H1 (cell line): ENCODE measurements at regions not wholly inside any gene's neighbourhood (a gene's known extent, or its start where the extent isn't known, plus 50 kb on each side); places are given as distances from the start of the nearest gene placed in this dataset.

Experiments used
- CTCF ChIA-PET: fragments of 300-600 bp; sonication (Branson Sonifier 250); formaldehyde crosslinking; loops from one replicate; lab custom pipeline; 2021; ENCODE audit not compliant: partially characterized antibody; lab: Charles Lee
- POLR2A ChIA-PET: fragments of 300-600 bp; sonication (Branson Sonifier 250); formaldehyde crosslinking; loops from one replicate; lab custom pipeline; 2021; ENCODE audit warnings: inconsistent platforms; ENCODE audit not compliant: partially characterized antibody; lab: Charles Lee
- DNase-seq, 2 experiments: peaks; one replicate each; pipeline versions ENCODE4 v3.0.0 to v3.0.0-alpha.2; 2010 to 2022; ENCODE audit warnings: low spot score in 2 of 2, low read depth in 1 of 2, mixed read lengths in 1 of 2
- FAIRE-seq: peaks from 2 replicates; lab custom pipeline; 2011; peaks lifted over from hg19 to GRCh38; lab: Jason Lieb, UNC
- H2AFZ ChIP-seq: 2 replicates; pipeline ENCODE4 v1.8.1; 2012; ENCODE audit warnings: low read length, inconsistent platforms
- H2AK5ac ChIP-seq: 2 replicates; pipeline ENCODE4 v1.6.1; 2013; ENCODE audit warnings: low read depth, low read length
- H2BK120ac ChIP-seq: replicated peaks from 2 replicates; pipeline ENCODE3; 2013; ENCODE audit warnings: low read depth, low read length, inconsistent platforms
- H2BK12ac ChIP-seq: 2 replicates; pipeline ENCODE4 v1.6.1; 2013; ENCODE audit warnings: low read depth, low read length
- H2BK15ac ChIP-seq: 2 replicates; pipeline ENCODE4 v1.6.1; 2013; ENCODE audit warnings: low read length
- H2BK20ac ChIP-seq: 2 replicates; pipeline ENCODE4 v1.6.1; 2013; ENCODE audit warnings: low read length
- H2BK5ac ChIP-seq: 2 replicates; pipeline ENCODE4 v1.6.1; 2013; ENCODE audit warnings: low read depth, low read length
- H3K14ac ChIP-seq: 2 replicates; pipeline ENCODE4 v1.6.1; 2013; ENCODE audit warnings: inconsistent platforms; ENCODE audit not compliant: insufficient read length
- H3K18ac ChIP-seq: 2 replicates; pipeline ENCODE4 v1.6.1; 2013; ENCODE audit warnings: low read length; ENCODE audit errors: extremely low read depth
- H3K23ac ChIP-seq: 2 replicates; pipeline ENCODE4 v1.6.1; 2013; ENCODE audit warnings: inconsistent platforms; ENCODE audit not compliant: insufficient read length
- H3K23me2 ChIP-seq: 2 replicates; pipeline ENCODE4 v1.6.1; 2013; ENCODE audit warnings: low read depth, low read length
- H3K27ac ChIP-seq: 2 replicates; pipeline ENCODE4 v1.6.1; 2011; ENCODE audit warnings: low read depth, low read length, inconsistent platforms
- H3K27me3 ChIP-seq, 4 experiments: replicated peaks in 1 of 4; 1 replicate in 1 of 4; 2 replicates in 3 of 4; pipeline versions ENCODE4 v1.6.1 to v1.8.1; 2011 to 2013; ENCODE audit warnings: low read length in 3 of 4, mild to moderate bottlenecking in 3 of 4, inconsistent platforms in 2 of 4, mixed read lengths in 2 of 4, moderate library complexity in 1 of 4; ENCODE audit not compliant: control insufficient read depth in 3 of 4, insufficient read depth in 3 of 4; ENCODE audit errors: extremely low read depth in 1 of 4
- H3K36me3 ChIP-seq, 4 experiments: 2 replicates each; pipeline versions ENCODE4 v1.6.1 to v1.8.1; 2011 to 2013; ENCODE audit warnings: mild to moderate bottlenecking in 4 of 4, low read length in 3 of 4, moderate library complexity in 2 of 4, control low read depth in 1 of 4, inconsistent platforms in 1 of 4; ENCODE audit not compliant: insufficient read depth in 4 of 4, control insufficient read depth in 2 of 4
- H3K4ac ChIP-seq: replicated peaks from 2 replicates; pipeline ENCODE3; 2013; ENCODE audit warnings: low read length, low read depth, mixed read lengths, inconsistent platforms; ENCODE audit not compliant: insufficient read length
- H3K4me1 ChIP-seq, 4 experiments: replicated peaks in 1 of 4; 1 replicate in 1 of 4; 2 replicates in 3 of 4; pipeline versions ENCODE4 v1.6.1 to v1.8.1; 2011 to 2013; ENCODE audit warnings: low read length in 3 of 4, inconsistent platforms in 2 of 4, mixed read lengths in 1 of 4; ENCODE audit not compliant: insufficient read depth in 4 of 4, control insufficient read depth in 3 of 4
- H3K4me2 ChIP-seq, 2 experiments: 2 replicates each; pipeline versions ENCODE4 v1.6.1 to v1.8.1; 2011 to 2013; ENCODE audit warnings: low read depth in 2 of 2, low read length in 2 of 2, control low read depth in 1 of 2, inconsistent platforms in 1 of 2, mild to moderate bottlenecking in 1 of 2; ENCODE audit not compliant: insufficient read depth in 1 of 2
- H3K4me3 ChIP-seq, 4 experiments: fragments of 200-600, 300-600 bp in 1 of 4; sonication (generic), shearing (Covaris generic), sonication (Bioruptor Twin) in 1 of 4; 2 replicates each; pipeline versions ENCODE4 v1.5.1 to v1.8.1; 2011 to 2016; ENCODE audit warnings: low read length in 4 of 4, low read depth in 3 of 4, control low read depth in 2 of 4, inconsistent platforms in 2 of 4, mild to moderate bottlenecking in 2 of 4, mixed read lengths in 1 of 4, moderate library complexity in 1 of 4; ENCODE audit not compliant: insufficient read depth in 2 of 4; ENCODE audit errors: extremely low read depth in 1 of 4
- H3K56ac ChIP-seq: replicated peaks from 2 replicates; pipeline ENCODE3; 2013; ENCODE audit warnings: low read depth, mild to moderate bottlenecking, mixed read lengths, low read length, inconsistent platforms; ENCODE audit not compliant: insufficient read length
- H3K79me1 ChIP-seq: 2 replicates; pipeline ENCODE4 v1.6.1; 2013; ENCODE audit warnings: low read depth, low read length, control low read depth
- H3K79me2 ChIP-seq, 2 experiments: 2 replicates each; pipeline versions ENCODE4 v1.6.1 to v1.8.1; 2012 to 2013; ENCODE audit warnings: low read length in 2 of 2, mild to moderate bottlenecking in 2 of 2, inconsistent platforms in 1 of 2; ENCODE audit not compliant: insufficient read depth in 2 of 2, control insufficient read depth in 1 of 2
- H3K9ac ChIP-seq, 4 experiments: replicated peaks in 1 of 4; 1 replicate in 1 of 4; 2 replicates in 3 of 4; pipeline versions ENCODE4 v1.6.1 to v1.8.1; 2011 to 2013; ENCODE audit warnings: low read depth in 3 of 4, low read length in 3 of 4, control low read depth in 2 of 4, mild to moderate bottlenecking in 2 of 4, moderate library complexity in 2 of 4, inconsistent platforms in 1 of 4; ENCODE audit errors: extremely low read depth in 1 of 4
- H3K9me3 ChIP-seq, 2 experiments: 2 replicates each; pipeline versions ENCODE4 v1.6.1 to v1.8.1; 2012 to 2013; ENCODE audit warnings: mild to moderate bottlenecking in 2 of 2, moderate library complexity in 2 of 2, control low read depth in 1 of 2, inconsistent platforms in 1 of 2, low read depth in 1 of 2, low read length in 1 of 2, mixed read lengths in 1 of 2; ENCODE audit not compliant: insufficient read depth in 2 of 2
- H4K20me1 ChIP-seq, 2 experiments: replicated peaks in 1 of 2; 2 replicates each; pipeline versions ENCODE3 to v1.8.1; 2011 to 2013; ENCODE audit warnings: inconsistent platforms in 2 of 2, low read length in 2 of 2, mild to moderate bottlenecking in 1 of 2; ENCODE audit not compliant: insufficient read depth in 2 of 2, control insufficient read depth in 1 of 2
- H4K5ac ChIP-seq: 2 replicates; pipeline ENCODE4 v1.6.1; 2013; ENCODE audit warnings: low read length, low read depth, mixed read lengths, inconsistent platforms; ENCODE audit not compliant: insufficient read length
- H4K8ac ChIP-seq: 2 replicates; pipeline ENCODE4 v1.8.0; 2013; ENCODE audit warnings: mild to moderate bottlenecking, moderate library complexity, low read length, inconsistent platforms; ENCODE audit not compliant: insufficient read depth; ENCODE audit errors: extremely low read depth
- H4K91ac ChIP-seq: replicated peaks from 2 replicates; pipeline ENCODE3; 2013; ENCODE audit warnings: low read length, mixed read lengths, inconsistent platforms; ENCODE audit not compliant: insufficient read length
- ASH2L ChIP-seq: fragments of 200-600, 300-600 bp; sonication (generic); IDR thresholded peaks from one replicate; pipeline ENCODE4 v1.7.1; 2017; ENCODE audit warnings: low read length
- CEBPB ChIP-seq: IDR thresholded peaks from 2 replicates; pipeline ENCODE4 v1.6.1; 2012; ENCODE audit warnings: low read depth, low read length
- CREB1 ChIP-seq: IDR thresholded peaks from 2 replicates; pipeline ENCODE4 v1.6.1; 2012; ENCODE audit warnings: inconsistent platforms
- EGR1 ChIP-seq: IDR thresholded peaks from 2 replicates; pipeline ENCODE4 v1.6.1; 2011; ENCODE audit warnings: low read depth, low read length, borderline replicate concordance
- EZH2 ChIP-seq: fragments of 200-600 bp; sonication (generic); IDR thresholded peaks from 2 replicates; pipeline ENCODE4 v1.7.1; 2012; ENCODE audit warnings: low read depth, mild to moderate bottlenecking, moderate library complexity, low read length, inconsistent platforms; ENCODE audit not compliant: severe bottlenecking
- NRF1 ChIP-seq: IDR thresholded peaks from 2 replicates; pipeline ENCODE4 v1.6.1; 2011; ENCODE audit warnings: mild to moderate bottlenecking, low read depth, low read length, improper control_type of control experiment
- PHF8 ChIP-seq: fragments of 200-600 bp; sonication (generic); conservative IDR thresholded peaks from 2 replicates; pipeline ENCODE4 v1.7.1; 2012; ENCODE audit warnings: low read depth, mild to moderate bottlenecking, inconsistent platforms, low read length, moderate library complexity
- RFX5 ChIP-seq: IDR thresholded peaks from 2 replicates; pipeline ENCODE4 v1.6.1; 2011; ENCODE audit warnings: low read depth, low read length, improper control_type of control experiment, borderline replicate concordance
- RXRA ChIP-seq: IDR thresholded peaks from 2 replicates; pipeline ENCODE4 v1.6.1; 2011; ENCODE audit warnings: low read depth, mild to moderate bottlenecking, low read length, moderate library complexity; ENCODE audit not compliant: insufficient read depth
- SIX5 ChIP-seq: IDR thresholded peaks from 2 replicates; pipeline ENCODE4 v1.6.1; 2011; ENCODE audit warnings: mild to moderate bottlenecking, low read depth, low read length
- SRF ChIP-seq: IDR thresholded peaks from 2 replicates; pipeline ENCODE4 v1.6.1; 2011; ENCODE audit warnings: mild to moderate bottlenecking, low read depth, low read length, moderate library complexity
- TAF7 ChIP-seq: optimal IDR thresholded peaks from 2 replicates; pipeline ENCODE3; 2011; ENCODE audit warnings: low read depth, mild to moderate bottlenecking, inconsistent platforms, low read length, moderate library complexity, borderline replicate concordance
- TBP ChIP-seq: IDR thresholded peaks from 2 replicates; pipeline ENCODE4 v1.6.1; 2011; ENCODE audit warnings: low read depth, low read length, improper control_type of control experiment
- WGBS, 2 experiments: shearing (Covaris generic) in 1 of 2; methylation state at CpG; one replicate each; pipeline versions ENCODE4 v1.1.6 to v1.1.7; 2013 to 2015; ENCODE audit warnings: low lambda C conversion rate in 2 of 2, mixed read lengths in 2 of 2, inconsistent platforms in 1 of 2, low coverage in 1 of 2, missing lambda C conversion rate in 1 of 2; ENCODE audit not compliant: insufficient replicate concordance in 2 of 2, insufficient coverage in 1 of 2, insufficient read length in 1 of 2; ENCODE audit errors: extremely low coverage in 1 of 2, missing lambda C conversion rate in 1 of 2; 5-methylcytosine and 5-hydroxymethylcytosine counted together
- TF ChIP-seq, protein P1 (sequence below): IDR thresholded peaks from 2 replicates; pipeline ENCODE4 v1.6.1; 2012; ENCODE audit warnings: inconsistent platforms
- TF ChIP-seq, protein P2 (sequence below): IDR thresholded peaks from 2 replicates; pipeline ENCODE4 v1.6.1; 2011; ENCODE audit warnings: low read length, improper control_type of control experiment

DNA sequence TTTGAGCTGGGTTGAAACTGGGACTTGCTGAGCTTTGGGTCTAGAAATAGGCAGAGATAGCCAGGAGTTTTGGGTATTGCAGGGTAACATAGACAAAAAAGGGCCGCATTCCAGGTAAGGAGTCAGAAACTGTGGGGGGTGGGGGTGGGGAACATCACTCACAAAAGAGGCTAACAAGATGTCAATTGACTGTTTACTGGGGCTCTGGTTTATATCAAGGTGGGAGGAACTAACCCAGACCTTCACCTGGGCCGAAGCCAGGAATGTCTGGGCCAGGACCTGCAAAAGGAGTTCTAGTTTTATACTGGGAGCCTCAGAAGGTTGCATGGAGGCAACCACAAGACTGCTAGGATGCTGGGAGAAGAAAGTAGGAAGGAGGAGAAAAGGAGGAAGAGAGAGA, 154.4 kb downstream of the EMP1 start:
- no peaks in the 10 kb centered on the region for H3K4me1 ChIP-seq
- no peaks in the 10 kb centered on the region for H4K20me1 ChIP-seq
- H3K9ac ChIP-seq, result no peak overlapping the region
- H2BK15ac ChIP-seq, result no peak overlapping the region
- no peak overlapping the region for H3K4me3 ChIP-seq
- H3K4me2 ChIP-seq, result no peak overlapping the region
- no peak overlapping the region for H3K18ac ChIP-seq
- H3K9me3 ChIP-seq, result no peaks in the 10 kb centered on the region
- FAIRE-seq, result no peak
- no peak overlapping the region for H3K4ac ChIP-seq
- H3K36me3 ChIP-seq, result no peaks in the 10 kb centered on the region
- peaks cover 1% of the 10 kb centered on the region; the same call in 1 of the 2 replicates for H3K23me2 ChIP-seq
- no peak overlapping the region for H2AFZ ChIP-seq
- no peaks in the 10 kb centered on the region for H3K27me3 ChIP-seq
- no peak overlapping the region for H3K56ac ChIP-seq
- no peaks in the 10 kb centered on the region for H3K79me2 ChIP-seq
- CTCF ChIA-PET, result interaction anchor here (0.6 to 1.6 kb wide), 5 partner anchors 9 to 502 kb away, joined by 3 to 8 read pairs (median 4); no protein-coding TSS in a partner anchor
- 100% methylated on average over 2 of the region's 2 CpGs; no CpG with 5 or more reads in 1 of the 2 experiments for WGBS, 2 experiments
- no peak overlapping the region for H2BK12ac ChIP-seq
- DNase-seq, result no peak
- H2BK20ac ChIP-seq, result no peak overlapping the region
- no peak overlapping the region for H3K23ac ChIP-seq
- H4K8ac ChIP-seq, result no peak overlapping the region
- H3K27ac ChIP-seq, result no peak overlapping the region
- H3K79me1 ChIP-seq, result no peaks in the 10 kb centered on the region
- no peak overlapping the region for H4K91ac ChIP-seq
- no peak overlapping the region for H2AK5ac ChIP-seq
- H3K14ac ChIP-seq, result no peak overlapping the region
- no peak overlapping the region for H2BK5ac ChIP-seq
- H4K5ac ChIP-seq, result no peak overlapping the region
- no peak overlapping the region for H2BK120ac ChIP-seq
- POLR2A ChIA-PET, result interaction anchor here (0.6 kb wide), 1 partner anchor 68 kb away, joined by 3 read pairs; no protein-coding TSS in a partner anchor
- TF ChIP-seq CREB1, result no peak
- TF ChIP-seq TBP, result no peak
- TF ChIP-seq, protein P1, sequence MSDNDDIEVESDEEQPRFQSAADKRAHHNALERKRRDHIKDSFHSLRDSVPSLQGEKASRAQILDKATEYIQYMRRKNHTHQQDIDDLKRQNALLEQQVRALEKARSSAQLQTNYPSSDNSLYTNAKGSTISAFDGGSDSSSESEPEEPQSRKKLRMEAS, result no peak
- TF ChIP-seq PHF8, result no peak
- no peak for TF ChIP-seq NRF1
- TF ChIP-seq RXRA, result no peak
- no peak for TF ChIP-seq TAF7
- no peak for TF ChIP-seq SIX5
- TF ChIP-seq CEBPB, result no peak
- TF ChIP-seq SRF, result no peak
- TF ChIP-seq, protein P2, sequence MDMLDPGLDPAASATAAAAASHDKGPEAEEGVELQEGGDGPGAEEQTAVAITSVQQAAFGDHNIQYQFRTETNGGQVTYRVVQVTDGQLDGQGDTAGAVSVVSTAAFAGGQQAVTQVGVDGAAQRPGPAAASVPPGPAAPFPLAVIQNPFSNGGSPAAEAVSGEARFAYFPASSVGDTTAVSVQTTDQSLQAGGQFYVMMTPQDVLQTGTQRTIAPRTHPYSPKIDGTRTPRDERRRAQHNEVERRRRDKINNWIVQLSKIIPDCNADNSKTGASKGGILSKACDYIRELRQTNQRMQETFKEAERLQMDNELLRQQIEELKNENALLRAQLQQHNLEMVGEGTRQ, result no peak
- TF ChIP-seq RFX5, result no peak
- no peak for TF ChIP-seq EGR1
- no peak for TF ChIP-seq EZH2
- TF ChIP-seq ASH2L, result no peak
